Suprapubic skin (tissue), 4 donors: ENCODE measurements at regions not wholly inside any gene's neighbourhood (a gene's known extent, or its start where the extent isn't known, plus 50 kb on each side); places are given as distances from the start of the nearest gene placed in this dataset.
"Not testable (repeated sequence)": the region's sequence is repeated elsewhere in the genome, so short reads cannot be mapped to it uniquely, and the experiment has no call there.

Experiments
- EP300 ChIP-seq: sonication (generic); formaldehyde crosslinking; IDR thresholded peaks from one replicate; pipeline ENCODE4 v1.6.1; 2017; ENCODE audit warnings: antibody characterized with exemption
- POLR2AphosphoS5 ChIP-seq, 3 donors: sonication (generic); formaldehyde crosslinking; IDR thresholded peaks; one replicate each; pipeline ENCODE4 v1.6.1; 2017; ENCODE audit warnings: antibody characterized with exemption in 3 of 3
- TF ChIP-seq, protein P1 (sequence below), 2 donors: fragments of 200-600 bp in 1 of 2; fragments of 450-650 bp in 1 of 2; sonication (generic) in 1 of 2; IDR thresholded peaks; one replicate each; pipeline ENCODE4 v1.5.1; 2016 to 2019; ENCODE audit warnings: antibody characterized with exemption in 2 of 2, mild to moderate bottlenecking in 1 of 2, moderate library complexity in 1 of 2

- TF ChIP-seq, protein P1, sequence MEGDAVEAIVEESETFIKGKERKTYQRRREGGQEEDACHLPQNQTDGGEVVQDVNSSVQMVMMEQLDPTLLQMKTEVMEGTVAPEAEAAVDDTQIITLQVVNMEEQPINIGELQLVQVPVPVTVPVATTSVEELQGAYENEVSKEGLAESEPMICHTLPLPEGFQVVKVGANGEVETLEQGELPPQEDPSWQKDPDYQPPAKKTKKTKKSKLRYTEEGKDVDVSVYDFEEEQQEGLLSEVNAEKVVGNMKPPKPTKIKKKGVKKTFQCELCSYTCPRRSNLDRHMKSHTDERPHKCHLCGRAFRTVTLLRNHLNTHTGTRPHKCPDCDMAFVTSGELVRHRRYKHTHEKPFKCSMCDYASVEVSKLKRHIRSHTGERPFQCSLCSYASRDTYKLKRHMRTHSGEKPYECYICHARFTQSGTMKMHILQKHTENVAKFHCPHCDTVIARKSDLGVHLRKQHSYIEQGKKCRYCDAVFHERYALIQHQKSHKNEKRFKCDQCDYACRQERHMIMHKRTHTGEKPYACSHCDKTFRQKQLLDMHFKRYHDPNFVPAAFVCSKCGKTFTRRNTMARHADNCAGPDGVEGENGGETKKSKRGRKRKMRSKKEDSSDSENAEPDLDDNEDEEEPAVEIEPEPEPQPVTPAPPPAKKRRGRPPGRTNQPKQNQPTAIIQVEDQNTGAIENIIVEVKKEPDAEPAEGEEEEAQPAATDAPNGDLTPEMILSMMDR (IDR thresholded peaks at IDR 0.05): not testable (repeated sequence)
- TF ChIP-seq EP300; POLR2AphosphoS5 (IDR thresholded peaks at IDR 0.05): not testable (repeated sequence)
These were observed 203.4 kb downstream of the CCT8L2 start for GRCh38 chr22:16389256-16389655.
